ENCODE measurements at regions not wholly inside any gene's neighbourhood (a gene's known extent, or its start where the extent isn't known, plus 50 kb on each side); places are given as distances from the start of the nearest gene placed in this dataset.
"Not testable (repeated sequence)": the region's sequence is repeated elsewhere in the genome, so short reads cannot be mapped to it uniquely, and the experiment has no call there.

DNA sequence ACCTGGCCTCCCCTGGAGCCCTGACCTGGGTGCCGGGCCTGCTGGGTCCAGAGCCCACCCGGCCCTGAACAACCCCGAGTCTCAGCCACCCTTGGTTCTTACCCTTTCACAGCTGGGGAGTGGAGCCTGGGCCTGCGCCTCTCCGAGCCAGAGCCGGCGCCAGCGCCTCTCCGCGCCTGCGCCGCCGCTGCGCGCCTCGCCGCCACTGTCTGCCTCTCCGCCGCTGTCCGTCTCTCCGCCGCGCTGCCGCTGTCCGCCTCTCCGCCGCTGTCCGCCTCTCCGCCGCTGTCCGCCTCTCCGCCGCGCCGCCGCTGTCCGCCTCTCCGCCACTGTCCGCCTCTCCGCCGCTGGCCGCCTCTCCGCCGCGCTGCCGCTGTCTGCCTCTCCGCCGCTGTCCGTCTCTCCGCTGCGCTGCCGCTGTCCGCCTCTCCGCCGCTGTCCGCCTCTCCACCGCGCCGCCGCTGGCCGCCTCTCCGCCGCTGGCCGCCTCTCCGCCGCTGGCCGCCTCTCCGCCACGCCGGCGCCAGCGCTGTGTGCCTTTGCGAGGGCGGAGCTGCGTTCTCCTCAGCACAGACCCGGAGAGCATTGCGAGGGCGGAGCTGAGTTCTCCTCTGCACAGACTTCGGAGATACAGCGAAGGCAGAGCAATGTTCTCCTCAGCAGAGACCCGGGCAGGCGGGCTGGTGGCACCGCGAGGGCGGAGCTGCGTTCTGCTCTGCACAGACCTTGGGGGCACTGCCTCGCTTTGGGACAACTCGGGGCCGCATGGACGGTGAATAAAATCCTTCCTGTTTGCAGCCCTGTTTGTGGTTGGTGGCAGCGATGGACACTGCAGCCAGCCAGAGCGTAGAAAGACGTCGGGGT, 1553.7 kb downstream of the RPIA start:
- WGBS (ENCODE audit: extremely low coverage, insufficient coverage, low lambda C conversion rate): no CpG with 5 or more reads among the region's 94 CpGs
- H3K4me1 ChIP-seq (ENCODE audit: control insufficient read depth, low read depth, low read length); H2BK5ac ChIP-seq (ENCODE audit: low read length); H4K5ac ChIP-seq (ENCODE audit: low read length); H3K27me3 ChIP-seq (ENCODE audit: insufficient read depth, low read length, poor library complexity); H4K8ac ChIP-seq (ENCODE audit: low read depth, low read length); H3K9ac ChIP-seq (ENCODE audit: low read length); H3K4me2 ChIP-seq (ENCODE audit: low read length); H3K36me3 ChIP-seq (ENCODE audit: control insufficient read depth, insufficient read depth, low read length); H3K4ac ChIP-seq (ENCODE audit: low read depth, low read length); H2AK5ac ChIP-seq (ENCODE audit: low read length); H3K4me3 ChIP-seq (ENCODE audit: low read length); H3K79me2 ChIP-seq (ENCODE audit: control insufficient read depth, insufficient read depth, low read length); H3K79me1 ChIP-seq (ENCODE audit: low read length); H2BK120ac ChIP-seq (ENCODE audit: low read depth, low read length); H3K18ac ChIP-seq (ENCODE audit: low read length); H2BK15ac ChIP-seq (replicated peaks; ENCODE audit: low read depth); H3K27ac ChIP-seq (ENCODE audit: low read depth, low read length); H3K23ac ChIP-seq (ENCODE audit: low read length): not testable (repeated sequence)
- DNase-seq: peak; percentile 37
- peak overlapping the region; percentile 34 for H3K56ac ChIP-seq (ENCODE audit: low read length)

GRCh38 chr2:90248400-90248799, 1556.9 kb downstream of the RPIA start:
- not testable (repeated sequence) for H4K8ac ChIP-seq (ENCODE audit: low read depth, low read length); H3K9ac ChIP-seq (ENCODE audit: low read length); H3K4me2 ChIP-seq (ENCODE audit: low read length); DNase-seq; H3K56ac ChIP-seq (ENCODE audit: low read length); H2BK15ac ChIP-seq (replicated peaks; ENCODE audit: low read depth); H3K27ac ChIP-seq (ENCODE audit: low read depth, low read length); H2BK120ac ChIP-seq (ENCODE audit: low read depth, low read length); H3K36me3 ChIP-seq (ENCODE audit: control insufficient read depth, insufficient read depth, low read length); H4K5ac ChIP-seq (ENCODE audit: low read length); H3K27me3 ChIP-seq (ENCODE audit: insufficient read depth, low read length, poor library complexity); H3K79me2 ChIP-seq (ENCODE audit: control insufficient read depth, insufficient read depth, low read length); H3K23ac ChIP-seq (ENCODE audit: low read length); H3K4me1 ChIP-seq (ENCODE audit: control insufficient read depth, low read depth, low read length); H3K4ac ChIP-seq (ENCODE audit: low read depth, low read length); H2BK5ac ChIP-seq (ENCODE audit: low read length); H3K18ac ChIP-seq (ENCODE audit: low read length); H3K79me1 ChIP-seq (ENCODE audit: low read length); H3K4me3 ChIP-seq (ENCODE audit: low read length); H2AK5ac ChIP-seq (ENCODE audit: low read length)
- WGBS (ENCODE audit: extremely low coverage, insufficient coverage, low lambda C conversion rate): no CpG with 5 or more reads among the region's 14 CpGs

DNA sequence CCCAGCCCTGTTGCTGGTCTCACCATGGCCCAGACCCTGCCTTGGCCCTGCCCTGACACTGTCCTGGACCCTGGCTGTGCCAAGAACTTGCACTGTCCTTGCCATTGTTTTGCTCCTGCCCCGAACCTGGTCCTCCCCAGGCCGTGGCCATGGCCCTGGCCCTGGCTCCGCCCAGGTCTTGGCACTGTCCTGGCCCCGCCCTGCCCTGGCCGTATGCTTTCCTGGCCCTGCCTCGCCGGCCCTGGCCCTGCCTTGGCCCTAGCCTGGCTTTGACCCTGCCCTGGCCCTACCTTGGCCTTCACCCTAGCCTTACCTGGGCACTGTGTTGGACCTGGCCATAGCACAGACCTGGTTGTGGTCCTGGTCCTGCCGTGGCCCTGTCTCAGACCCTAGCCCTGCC, 1558.9 kb downstream of the RPIA start:
- not testable (repeated sequence) for H2BK120ac ChIP-seq (ENCODE audit: low read depth, low read length); H3K23ac ChIP-seq (ENCODE audit: low read length); H4K5ac ChIP-seq (ENCODE audit: low read length); H2AK5ac ChIP-seq (ENCODE audit: low read length); H3K36me3 ChIP-seq (ENCODE audit: control insufficient read depth, insufficient read depth, low read length); H3K79me2 ChIP-seq (ENCODE audit: control insufficient read depth, insufficient read depth, low read length); H2BK5ac ChIP-seq (ENCODE audit: low read length); H3K4me1 ChIP-seq (ENCODE audit: control insufficient read depth, low read depth, low read length); DNase-seq; H3K56ac ChIP-seq (ENCODE audit: low read length); H3K27ac ChIP-seq (ENCODE audit: low read depth, low read length); H3K4ac ChIP-seq (ENCODE audit: low read depth, low read length); H3K27me3 ChIP-seq (ENCODE audit: insufficient read depth, low read length, poor library complexity); H3K79me1 ChIP-seq (ENCODE audit: low read length); H3K4me3 ChIP-seq (ENCODE audit: low read length); H3K9ac ChIP-seq (ENCODE audit: low read length); H3K18ac ChIP-seq (ENCODE audit: low read length); H3K4me2 ChIP-seq (ENCODE audit: low read length); H2BK15ac ChIP-seq (replicated peaks; ENCODE audit: low read depth); H4K8ac ChIP-seq (ENCODE audit: low read depth, low read length)
- no CpG with 5 or more reads among the region's 8 CpGs for WGBS (ENCODE audit: extremely low coverage, insufficient coverage, low lambda C conversion rate)

DNA sequence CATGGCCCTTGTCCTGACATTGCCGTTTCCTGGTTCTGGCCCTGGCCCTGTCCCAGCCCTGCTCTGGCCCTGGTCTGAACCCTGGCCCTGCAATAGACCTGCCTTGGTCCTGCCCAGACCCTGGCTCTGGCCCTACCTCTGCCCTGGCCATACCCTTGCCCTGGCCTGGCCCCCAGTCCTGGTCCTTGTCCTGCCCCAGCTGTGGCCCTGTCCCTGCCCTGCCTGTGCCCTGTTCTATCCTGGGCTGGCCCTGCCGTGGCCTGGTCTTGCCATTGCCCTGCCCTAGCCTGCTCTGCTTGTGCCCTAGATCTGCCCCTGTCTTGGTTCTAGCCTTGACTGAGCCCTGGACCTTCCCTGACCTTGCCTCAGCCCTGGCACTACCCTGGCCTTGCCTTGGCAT, 1560.1 kb downstream of the RPIA start:
- H3K23ac ChIP-seq (ENCODE audit: low read length); H3K18ac ChIP-seq (ENCODE audit: low read length); H3K4ac ChIP-seq (ENCODE audit: low read depth, low read length); H2AK5ac ChIP-seq (ENCODE audit: low read length); H3K27ac ChIP-seq (ENCODE audit: low read depth, low read length); H3K4me2 ChIP-seq (ENCODE audit: low read length); DNase-seq; H4K8ac ChIP-seq (ENCODE audit: low read depth, low read length); H3K79me1 ChIP-seq (ENCODE audit: low read length); H3K79me2 ChIP-seq (ENCODE audit: control insufficient read depth, insufficient read depth, low read length); H3K36me3 ChIP-seq (ENCODE audit: control insufficient read depth, insufficient read depth, low read length); H2BK5ac ChIP-seq (ENCODE audit: low read length); H3K27me3 ChIP-seq (ENCODE audit: insufficient read depth, low read length, poor library complexity); H3K56ac ChIP-seq (ENCODE audit: low read length); H2BK15ac ChIP-seq (replicated peaks; ENCODE audit: low read depth); H3K4me1 ChIP-seq (ENCODE audit: control insufficient read depth, low read depth, low read length); H3K4me3 ChIP-seq (ENCODE audit: low read length); H4K5ac ChIP-seq (ENCODE audit: low read length); H2BK120ac ChIP-seq (ENCODE audit: low read depth, low read length); H3K9ac ChIP-seq (ENCODE audit: low read length): not testable (repeated sequence)
- no CpG with 5 or more reads among the region's 2 CpGs for WGBS (ENCODE audit: extremely low coverage, insufficient coverage, low lambda C conversion rate)

- not testable (repeated sequence) for H3K4me1 ChIP-seq (ENCODE audit: control insufficient read depth, low read depth, low read length); H2BK15ac ChIP-seq (replicated peaks; ENCODE audit: low read depth); H2AK5ac ChIP-seq (ENCODE audit: low read length); H3K27ac ChIP-seq (ENCODE audit: low read depth, low read length); H3K79me2 ChIP-seq (ENCODE audit: control insufficient read depth, insufficient read depth, low read length); H3K27me3 ChIP-seq (ENCODE audit: insufficient read depth, low read length, poor library complexity); H4K5ac ChIP-seq (ENCODE audit: low read length); H3K36me3 ChIP-seq (ENCODE audit: control insufficient read depth, insufficient read depth, low read length); H3K23ac ChIP-seq (ENCODE audit: low read length); DNase-seq; H3K18ac ChIP-seq (ENCODE audit: low read length); H2BK5ac ChIP-seq (ENCODE audit: low read length); H3K4me3 ChIP-seq (ENCODE audit: low read length); H3K56ac ChIP-seq (ENCODE audit: low read length); H3K4ac ChIP-seq (ENCODE audit: low read depth, low read length); H3K9ac ChIP-seq (ENCODE audit: low read length); H3K4me2 ChIP-seq (ENCODE audit: low read length); H4K8ac ChIP-seq (ENCODE audit: low read depth, low read length); H3K79me1 ChIP-seq (ENCODE audit: low read length); H2BK120ac ChIP-seq (ENCODE audit: low read depth, low read length)
- no CpG with 5 or more reads among the region's 8 CpGs for WGBS (ENCODE audit: extremely low coverage, insufficient coverage, low lambda C conversion rate)
These were observed 1561.8 kb downstream of the RPIA start for GRCh38 chr2:90253306-90253705.

- not testable (repeated sequence) for H2BK5ac ChIP-seq (ENCODE audit: low read length); H4K8ac ChIP-seq (ENCODE audit: low read depth, low read length); H2AK5ac ChIP-seq (ENCODE audit: low read length); H3K56ac ChIP-seq (ENCODE audit: low read length); H3K79me1 ChIP-seq (ENCODE audit: low read length); H2BK120ac ChIP-seq (ENCODE audit: low read depth, low read length); H3K23ac ChIP-seq (ENCODE audit: low read length); H3K36me3 ChIP-seq (ENCODE audit: control insufficient read depth, insufficient read depth, low read length); H3K27ac ChIP-seq (ENCODE audit: low read depth, low read length); H2BK15ac ChIP-seq (replicated peaks; ENCODE audit: low read depth); H3K4me2 ChIP-seq (ENCODE audit: low read length); H3K27me3 ChIP-seq (ENCODE audit: insufficient read depth, low read length, poor library complexity); H3K4me3 ChIP-seq (ENCODE audit: low read length); H3K18ac ChIP-seq (ENCODE audit: low read length); H3K4ac ChIP-seq (ENCODE audit: low read depth, low read length); H3K9ac ChIP-seq (ENCODE audit: low read length); H3K79me2 ChIP-seq (ENCODE audit: control insufficient read depth, insufficient read depth, low read length); H4K5ac ChIP-seq (ENCODE audit: low read length); H3K4me1 ChIP-seq (ENCODE audit: control insufficient read depth, low read depth, low read length)
- DNase-seq: peak; percentile 23
- WGBS (ENCODE audit: extremely low coverage, insufficient coverage, low lambda C conversion rate): no CpG with 5 or more reads among the region's 1 CpG
These were observed 1575.4 kb downstream of the RPIA start for GRCh38 chr2:90266888-90267287.

Measured in mesendoderm (in vitro differentiated cells).